ENCODE measurements at regions not wholly inside any gene's neighbourhood (a gene's known extent, or its start where the extent isn't known, plus 50 kb on each side); places are given as distances from the start of the nearest gene placed in this dataset.

- Histone ChIP-seq H3K27me3 (no peaks in the 10 kb centered on the region), H3K4me1 (no peaks in the 10 kb centered on the region), H3K27ac (no peak overlapping the region), H3K9me3 (no peaks in the 10 kb centered on the region), H3K36me3 (no peaks in the 10 kb centered on the region), H3K4me3 (no peak overlapping the region)
- TF ChIP-seq CTCF (IDR thresholded peaks at IDR 0.05): no peak
- 82 to 87% methylated on average over 2 of the region's 2 CpGs for WGBS, 2 donors
- intact Hi-C loops (cut with DNase I): no loop called here
- ATAC-seq (no peak), DNase-seq (no peak)
Measured at GRCh38 chr2:225742487-225742886, 343.0 kb downstream of the NYAP2 start.

GRCh38 chr2:225740086-225740485, 340.6 kb downstream of the NYAP2 start:
- TF ChIP-seq CTCF (IDR thresholded peaks at IDR 0.05): no peak
- ATAC-seq: no peak
- no peak overlapping the region for H3K27ac ChIP-seq
- no peak for DNase-seq
- intact Hi-C loops (cut with DNase I): no loop called here
- H3K4me3 ChIP-seq: no peak overlapping the region
- H3K27me3 ChIP-seq: no peaks in the 10 kb centered on the region
- H3K9me3 ChIP-seq: no peaks in the 10 kb centered on the region
- H3K4me1 ChIP-seq: no peaks in the 10 kb centered on the region
- WGBS, 2 donors: 70 to 72% methylated on average over 3 of the region's 3 CpGs
- no peaks in the 10 kb centered on the region for H3K36me3 ChIP-seq

GRCh38 chr2:225739328-225739727, 339.8 kb downstream of the NYAP2 start:
- Histone ChIP-seq H3K27me3 (no peaks in the 10 kb centered on the region), H3K4me3 (no peak overlapping the region), H3K9me3 (no peaks in the 10 kb centered on the region), H3K36me3 (no peaks in the 10 kb centered on the region), H3K4me1 (no peaks in the 10 kb centered on the region), H3K27ac (no peak overlapping the region)
- intact Hi-C loops (cut with DNase I): no loop called here
- DNase-seq (no peak), ATAC-seq (no peak)
- 90 to 91% methylated on average over 2 of the region's 2 CpGs for WGBS, 2 donors
- TF ChIP-seq CTCF (IDR thresholded peaks at IDR 0.05): no peak

- intact Hi-C loops (cut with DNase I): no loop called here
- H3K9me3 ChIP-seq: no peaks in the 10 kb centered on the region
Measured at GRCh38 chr2:225738735-225739134, 339.2 kb downstream of the NYAP2 start.

More at GRCh38 chr2:225738735-225739134, 339.2 kb downstream of the NYAP2 start:
- TF ChIP-seq CTCF (IDR thresholded peaks at IDR 0.05): no peak
- ATAC-seq (no peak), DNase-seq (no peak)
- H3K36me3 ChIP-seq: no peaks in the 10 kb centered on the region
- 87 to 88% methylated on average over 1 of the region's 1 CpG for WGBS, 2 donors
- H3K27ac ChIP-seq: no peak overlapping the region
- no peaks in the 10 kb centered on the region for H3K27me3 ChIP-seq
- no peak overlapping the region for H3K4me3 ChIP-seq
- H3K4me1 ChIP-seq: no peaks in the 10 kb centered on the region
